ENCODE measurements at regions not wholly inside any gene's neighbourhood (a gene's known extent, or its start where the extent isn't known, plus 50 kb on each side); places are given as distances from the start of the nearest gene placed in this dataset.

DNA sequence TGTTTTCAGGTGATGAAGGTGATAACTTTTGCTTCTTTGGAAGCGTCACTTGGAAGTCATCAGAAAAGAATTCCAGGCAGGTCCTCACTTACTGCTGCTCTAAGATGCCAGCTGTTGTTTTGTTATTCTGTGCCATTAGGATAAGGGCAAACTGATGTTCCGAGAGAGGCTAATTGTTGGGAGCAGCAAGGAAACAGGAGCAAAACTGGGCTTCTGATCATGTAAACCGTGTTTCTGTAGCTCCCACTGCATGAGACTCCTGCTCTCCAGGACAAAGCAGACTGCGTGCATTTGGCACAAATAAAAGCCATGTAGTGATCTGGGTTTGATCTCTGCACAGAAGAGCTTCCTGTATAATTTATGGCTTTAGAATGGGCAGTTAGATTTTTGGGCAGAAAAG, 248.2 kb downstream of the MAN2A1 start:
- POLR2A ChIA-PET = no interaction called here

GRCh38 chr5:109938453-109938852, 248.7 kb downstream of the MAN2A1 start:
- Histone ChIP-seq H3K36me3 (ENCODE audit: control insufficient read depth, insufficient read depth, low read length) (no peaks in the 10 kb centered on the region), H3K4me3 (ENCODE audit: low read depth, low read length) (no peak overlapping the region), H3K27me3 (ENCODE audit: control insufficient read depth, insufficient read depth, low read length) (no peaks in the 10 kb centered on the region)
- TF ChIP-seq, protein P1, sequence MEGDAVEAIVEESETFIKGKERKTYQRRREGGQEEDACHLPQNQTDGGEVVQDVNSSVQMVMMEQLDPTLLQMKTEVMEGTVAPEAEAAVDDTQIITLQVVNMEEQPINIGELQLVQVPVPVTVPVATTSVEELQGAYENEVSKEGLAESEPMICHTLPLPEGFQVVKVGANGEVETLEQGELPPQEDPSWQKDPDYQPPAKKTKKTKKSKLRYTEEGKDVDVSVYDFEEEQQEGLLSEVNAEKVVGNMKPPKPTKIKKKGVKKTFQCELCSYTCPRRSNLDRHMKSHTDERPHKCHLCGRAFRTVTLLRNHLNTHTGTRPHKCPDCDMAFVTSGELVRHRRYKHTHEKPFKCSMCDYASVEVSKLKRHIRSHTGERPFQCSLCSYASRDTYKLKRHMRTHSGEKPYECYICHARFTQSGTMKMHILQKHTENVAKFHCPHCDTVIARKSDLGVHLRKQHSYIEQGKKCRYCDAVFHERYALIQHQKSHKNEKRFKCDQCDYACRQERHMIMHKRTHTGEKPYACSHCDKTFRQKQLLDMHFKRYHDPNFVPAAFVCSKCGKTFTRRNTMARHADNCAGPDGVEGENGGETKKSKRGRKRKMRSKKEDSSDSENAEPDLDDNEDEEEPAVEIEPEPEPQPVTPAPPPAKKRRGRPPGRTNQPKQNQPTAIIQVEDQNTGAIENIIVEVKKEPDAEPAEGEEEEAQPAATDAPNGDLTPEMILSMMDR (IDR thresholded peaks at IDR 0.05; ENCODE audit: insufficient read depth, low read depth, low read length) = no peak
- POLR2A ChIA-PET = no interaction called here
- CTCF ChIA-PET = no interaction called here
- DNase-seq (ENCODE audit: low read depth) = no peak

More for the DNA sequence above, 248.2 kb downstream of the MAN2A1 start:
- no peaks in the 10 kb centered on the region for H3K27me3 ChIP-seq (ENCODE audit: control insufficient read depth, insufficient read depth, low read length)
- CTCF ChIA-PET = no interaction called here
- TF ChIP-seq, protein P1 (IDR thresholded peaks at IDR 0.05; ENCODE audit: insufficient read depth, low read depth, low read length) = no peak
- H3K36me3 ChIP-seq (ENCODE audit: control insufficient read depth, insufficient read depth, low read length) = no peaks in the 10 kb centered on the region
- H3K4me3 ChIP-seq (ENCODE audit: low read depth, low read length) = no peak overlapping the region
- DNase-seq (ENCODE audit: low read depth) = no peak

- Histone ChIP-seq H3K36me3 (ENCODE audit: control insufficient read depth, insufficient read depth, low read length) (no peaks in the 10 kb centered on the region), H3K27me3 (ENCODE audit: control insufficient read depth, insufficient read depth, low read length) (no peaks in the 10 kb centered on the region), H3K4me3 (ENCODE audit: low read depth, low read length) (no peak overlapping the region)
- POLR2A ChIA-PET = no interaction called here
- CTCF ChIA-PET = no interaction called here
- TF ChIP-seq, protein P1 (IDR thresholded peaks at IDR 0.05; ENCODE audit: insufficient read depth, low read depth, low read length) = no peak
- DNase-seq (ENCODE audit: low read depth) = no peak
These were observed 249.5 kb downstream of the MAN2A1 start for GRCh38 chr5:109939116-109939682.

GRCh38 chr5:109942646-109943045, 252.9 kb downstream of the MAN2A1 start:
- TF ChIP-seq, protein P1 (IDR thresholded peaks at IDR 0.05; ENCODE audit: insufficient read depth, low read depth, low read length) = no peak
- CTCF ChIA-PET = interaction anchor here (0.8 to 1.3 kb wide), 2 partner anchors 10 to 12 kb away, joined by 3 read pairs; no protein-coding TSS in a partner anchor
- Histone ChIP-seq H3K27me3 (ENCODE audit: control insufficient read depth, insufficient read depth, low read length) (no peaks in the 10 kb centered on the region; the same call in 1 of the 2 replicates), H3K36me3 (ENCODE audit: control insufficient read depth, insufficient read depth, low read length) (no peaks in the 10 kb centered on the region), H3K4me3 (ENCODE audit: low read depth, low read length) (no peak overlapping the region)
- POLR2A ChIA-PET = no interaction called here
- DNase-seq (ENCODE audit: low read depth) = no peak

GRCh38 chr5:109943701-109944235, 254.0 kb downstream of the MAN2A1 start:
- DNase-seq (ENCODE audit: low read depth) = no peak
- no peak overlapping the region for H3K4me3 ChIP-seq (ENCODE audit: low read depth, low read length)
- ChIA-PET CTCF (no interaction called here), POLR2A (no interaction called here)
- peaks cover 1% of the 10 kb centered on the region; the same call in 1 of the 2 replicates for H3K27me3 ChIP-seq (ENCODE audit: control insufficient read depth, insufficient read depth, low read length)
- no peaks in the 10 kb centered on the region for H3K36me3 ChIP-seq (ENCODE audit: control insufficient read depth, insufficient read depth, low read length)
- TF ChIP-seq, protein P1 (IDR thresholded peaks at IDR 0.05; ENCODE audit: insufficient read depth, low read depth, low read length) = no peak
